ENCODE measurements at regions not wholly inside any gene's neighbourhood (a gene's known extent, or its start where the extent isn't known, plus 50 kb on each side); places are given as distances from the start of the nearest gene placed in this dataset.

DNA sequence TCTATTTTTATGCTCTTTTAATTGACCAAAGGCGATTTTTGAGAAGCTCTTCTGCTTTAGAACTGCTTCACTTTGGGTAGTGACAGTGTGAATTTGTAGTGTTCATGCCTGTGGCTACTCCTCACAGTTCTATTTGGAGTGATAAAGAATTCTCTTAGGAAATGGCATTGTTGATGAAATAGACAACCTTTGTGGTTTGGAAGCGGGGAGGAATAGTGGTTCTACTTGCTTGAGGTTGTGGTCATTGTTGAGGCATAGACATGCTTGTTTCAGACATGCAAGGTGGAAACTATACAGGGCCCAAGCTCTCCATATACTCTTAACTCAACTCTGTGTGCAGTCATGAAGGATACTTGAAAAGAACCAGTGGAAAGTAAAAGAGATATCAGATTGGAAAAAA, 481.1 kb upstream of the NEGR1 start:
- no peaks in the 10 kb centered on the region for H3K9me3 ChIP-seq (replicated peaks; ENCODE audit: control insufficient read depth, insufficient read depth, low read length)
- no peaks in the 10 kb centered on the region for H3K79me2 ChIP-seq (ENCODE audit: control insufficient read depth, insufficient read depth, low read length)
- no peak overlapping the region for H3K9ac ChIP-seq (replicated peaks; ENCODE audit: extremely low read depth, insufficient read depth, low read length)
- no peak overlapping the region for H3K4me3 ChIP-seq (replicated peaks in 1 of 3; ENCODE audit: insufficient read depth in 1 of 3, low read depth in 1 of 3, low read length in 3 of 3)
- intact Hi-C loops (cut with micrococcal nuclease) = no loop called here
- H3K36me3 ChIP-seq (ENCODE audit: control insufficient read depth in 2 of 2, extremely low read depth in 1 of 2, insufficient read depth in 2 of 2, low read length in 2 of 2) = no peaks in the 10 kb centered on the region
- TF ChIP-seq GATA2 (IDR thresholded peaks at IDR 0.05; ENCODE audit: insufficient read depth, insufficient read length, low read depth, low read length) = no peak
- TF ChIP-seq, protein P1, sequence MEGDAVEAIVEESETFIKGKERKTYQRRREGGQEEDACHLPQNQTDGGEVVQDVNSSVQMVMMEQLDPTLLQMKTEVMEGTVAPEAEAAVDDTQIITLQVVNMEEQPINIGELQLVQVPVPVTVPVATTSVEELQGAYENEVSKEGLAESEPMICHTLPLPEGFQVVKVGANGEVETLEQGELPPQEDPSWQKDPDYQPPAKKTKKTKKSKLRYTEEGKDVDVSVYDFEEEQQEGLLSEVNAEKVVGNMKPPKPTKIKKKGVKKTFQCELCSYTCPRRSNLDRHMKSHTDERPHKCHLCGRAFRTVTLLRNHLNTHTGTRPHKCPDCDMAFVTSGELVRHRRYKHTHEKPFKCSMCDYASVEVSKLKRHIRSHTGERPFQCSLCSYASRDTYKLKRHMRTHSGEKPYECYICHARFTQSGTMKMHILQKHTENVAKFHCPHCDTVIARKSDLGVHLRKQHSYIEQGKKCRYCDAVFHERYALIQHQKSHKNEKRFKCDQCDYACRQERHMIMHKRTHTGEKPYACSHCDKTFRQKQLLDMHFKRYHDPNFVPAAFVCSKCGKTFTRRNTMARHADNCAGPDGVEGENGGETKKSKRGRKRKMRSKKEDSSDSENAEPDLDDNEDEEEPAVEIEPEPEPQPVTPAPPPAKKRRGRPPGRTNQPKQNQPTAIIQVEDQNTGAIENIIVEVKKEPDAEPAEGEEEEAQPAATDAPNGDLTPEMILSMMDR (IDR thresholded peaks at IDR 0.05; ENCODE audit: extremely low read depth in 1 of 2, insufficient read depth in 1 of 2, low read depth in 1 of 2, low read length in 2 of 2) = no peak
- no peak for TF ChIP-seq FOS (IDR thresholded peaks at IDR 0.05; ENCODE audit: borderline replicate concordance, insufficient read depth, low read length)
- TF ChIP-seq, protein P2, sequence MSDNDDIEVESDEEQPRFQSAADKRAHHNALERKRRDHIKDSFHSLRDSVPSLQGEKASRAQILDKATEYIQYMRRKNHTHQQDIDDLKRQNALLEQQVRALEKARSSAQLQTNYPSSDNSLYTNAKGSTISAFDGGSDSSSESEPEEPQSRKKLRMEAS (IDR thresholded peaks at IDR 0.05; ENCODE audit: insufficient read depth, insufficient read length) = no peak
- no peak overlapping the region for H3K27ac ChIP-seq (ENCODE audit: insufficient read depth, low read depth, low read length)
- POLR2A ChIA-PET = no interaction called here
- dilution Hi-C loops (cut with MboI; ENCODE audit: extremely low pct_ligation_motif_present, low sequenced_read_pairs) = no loop called here
- no peak for DNase-seq (ENCODE audit: low read depth, low spot score)
- no peaks in the 10 kb centered on the region for H3K4me1 ChIP-seq (ENCODE audit: control insufficient read depth, extremely low read depth, insufficient read depth, low read length)
- no TSS peak for BruUV-seq (replicated peaks)
- no peaks in the 10 kb centered on the region for H3K9me1 ChIP-seq (replicated peaks; ENCODE audit: control insufficient read depth, extremely low read depth, insufficient read depth, low read length)
- CTCF ChIA-PET = no interaction called here
- H2AFZ ChIP-seq (ENCODE audit: low read depth, low read length) = no peak overlapping the region
- no peaks in the 10 kb centered on the region for H4K20me1 ChIP-seq (replicated peaks; ENCODE audit: control insufficient read depth, extremely low read depth, insufficient read depth, low read length)
- no peak for FAIRE-seq
- H3K4me2 ChIP-seq (ENCODE audit: insufficient read depth, low read length) = no peak overlapping the region
- H3K27me3 ChIP-seq (ENCODE audit: control insufficient read depth in 2 of 2, insufficient read depth in 2 of 2, low read length in 2 of 2) = no peaks in the 10 kb centered on the region

GRCh38 chr1:72759486-72759885, 477.1 kb upstream of the NEGR1 start:
- FAIRE-seq (no peak), DNase-seq (ENCODE audit: low read depth, low spot score) (no peak)
- TF ChIP-seq, protein P2 (IDR thresholded peaks at IDR 0.05; ENCODE audit: insufficient read depth, insufficient read length) = no peak
- TF ChIP-seq JUN (IDR thresholded peaks at IDR 0.05; ENCODE audit: borderline replicate concordance, insufficient read depth, insufficient read length, low read depth) (no peak), FOS (IDR thresholded peaks at IDR 0.05; ENCODE audit: borderline replicate concordance, insufficient read depth, low read length) (no peak), MYC (IDR thresholded peaks at IDR 0.05; ENCODE audit: low read depth, low read length) (no peak), POLR2A (IDR thresholded peaks at IDR 0.05; ENCODE audit: low read depth, low read length) (no peak), POLR2AphosphoS5 (IDR thresholded peaks at IDR 0.05; ENCODE audit: insufficient read depth, low read depth, low read length) (no peak), EZH2 (IDR thresholded peaks at IDR 0.05; ENCODE audit: borderline replicate concordance, low read depth, low read length, severe bottlenecking) (no peak)
- H3K79me2 ChIP-seq (ENCODE audit: control insufficient read depth, insufficient read depth, low read length) = no peaks in the 10 kb centered on the region
- no peaks in the 10 kb centered on the region for H3K9me3 ChIP-seq (replicated peaks; ENCODE audit: control insufficient read depth, insufficient read depth, low read length)
- no peak overlapping the region for H3K27ac ChIP-seq (ENCODE audit: insufficient read depth, low read depth, low read length)
- no peaks in the 10 kb centered on the region for H3K4me1 ChIP-seq (ENCODE audit: control insufficient read depth, extremely low read depth, insufficient read depth, low read length)
- H3K9ac ChIP-seq (replicated peaks; ENCODE audit: extremely low read depth, insufficient read depth, low read length) = no peak overlapping the region
- no peak overlapping the region for H3K4me2 ChIP-seq (ENCODE audit: insufficient read depth, low read length)
- H4K20me1 ChIP-seq (replicated peaks; ENCODE audit: control insufficient read depth, extremely low read depth, insufficient read depth, low read length) = no peaks in the 10 kb centered on the region
- intact Hi-C loops (cut with micrococcal nuclease) = no loop called here
- ChIA-PET CTCF (no interaction called here), POLR2A (no interaction called here)
- dilution Hi-C loops (cut with MboI; ENCODE audit: extremely low pct_ligation_motif_present, low sequenced_read_pairs) = no loop called here
- no peak overlapping the region for H2AFZ ChIP-seq (ENCODE audit: low read depth, low read length)
- no peaks in the 10 kb centered on the region for H3K36me3 ChIP-seq (ENCODE audit: control insufficient read depth in 2 of 2, extremely low read depth in 1 of 2, insufficient read depth in 2 of 2, low read length in 2 of 2)
- H3K27me3 ChIP-seq (ENCODE audit: control insufficient read depth in 2 of 2, insufficient read depth in 2 of 2, low read length in 2 of 2) = no peaks in the 10 kb centered on the region
- no TSS peak for BruUV-seq (replicated peaks)
- H3K4me3 ChIP-seq (replicated peaks in 1 of 3; ENCODE audit: insufficient read depth in 1 of 3, low read depth in 1 of 3, low read length in 3 of 3) = no peak overlapping the region
- H3K9me1 ChIP-seq (replicated peaks; ENCODE audit: control insufficient read depth, extremely low read depth, insufficient read depth, low read length) = no peaks in the 10 kb centered on the region

Measured in endothelial cell of umbilical vein (primary cell).